ENCODE measurements at regions not wholly inside any gene's neighbourhood (a gene's known extent, or its start where the extent isn't known, plus 50 kb on each side); places are given as distances from the start of the nearest gene placed in this dataset.

GRCh38 chr2:16197504-16198147, 257.3 kb downstream of the MYCN start:
- ATAC-seq, result no peak

GRCh38 chr2:16196687-16197503, 256.5 kb downstream of the MYCN start:
- no peak for ATAC-seq

GRCh38 chr2:16195681-16196070, 255.3 kb downstream of the MYCN start:
- no peak for ATAC-seq

- no peak for ATAC-seq
Measured at GRCh38 chr2:16194931-16195680, 254.8 kb downstream of the MYCN start.

GRCh38 chr2:16194530-16194929, 254.2 kb downstream of the MYCN start:
- ATAC-seq, result no peak

- ATAC-seq, result no peak
Measured at GRCh38 chr2:16194096-16194390, 253.7 kb downstream of the MYCN start.

GRCh38 chr2:16192416-16193216, 252.3 kb downstream of the MYCN start:
- ATAC-seq, result no peak

- ATAC-seq, result no peak
Measured at GRCh38 chr2:16191431-16192200, 251.3 kb downstream of the MYCN start.

- no peak for ATAC-seq
Measured at GRCh38 chr2:16190446-16191270, 250.3 kb downstream of the MYCN start.

GRCh38 chr2:16189836-16190160, 249.4 kb downstream of the MYCN start:
- ATAC-seq, result no peak

GRCh38 chr2:16189029-16189835, 248.9 kb downstream of the MYCN start:
- ATAC-seq, result no peak

- ATAC-seq, result no peak
Measured at GRCh38 chr2:16188261-16188890, 248.0 kb downstream of the MYCN start.

- ATAC-seq, result no peak
Measured at GRCh38 chr2:16187482-16187817, 247.1 kb downstream of the MYCN start.

- ATAC-seq, result no peak
Measured at GRCh38 chr2:16186661-16187481, 246.5 kb downstream of the MYCN start.

GRCh38 chr2:16185801-16186272, 245.5 kb downstream of the MYCN start:
- ATAC-seq, result no peak

GRCh38 chr2:16184945-16185660, 244.8 kb downstream of the MYCN start:
- ATAC-seq, result no peak

- ATAC-seq, result no peak
Measured at GRCh38 chr2:16184341-16184890, 244.1 kb downstream of the MYCN start.

GRCh38 chr2:16183345-16183744, 243.0 kb downstream of the MYCN start:
- no peak for ATAC-seq
